HG03558 (cell line): ENCODE measurements at regions not wholly inside any gene's neighbourhood (a gene's known extent, or its start where the extent isn't known, plus 50 kb on each side); places are given as distances from the start of the nearest gene placed in this dataset.

ENCODE experiments used
- ATAC-seq: cut with Tn5 transposase; IDR thresholded peaks from one replicate; pipeline ENCODE4 v1.9.1; 2021; ENCODE audit warnings: moderate number of reproducible peaks; ENCODE audit not compliant: unreplicated experiment; ENCODE audit errors: extremely low read depth

DNA sequence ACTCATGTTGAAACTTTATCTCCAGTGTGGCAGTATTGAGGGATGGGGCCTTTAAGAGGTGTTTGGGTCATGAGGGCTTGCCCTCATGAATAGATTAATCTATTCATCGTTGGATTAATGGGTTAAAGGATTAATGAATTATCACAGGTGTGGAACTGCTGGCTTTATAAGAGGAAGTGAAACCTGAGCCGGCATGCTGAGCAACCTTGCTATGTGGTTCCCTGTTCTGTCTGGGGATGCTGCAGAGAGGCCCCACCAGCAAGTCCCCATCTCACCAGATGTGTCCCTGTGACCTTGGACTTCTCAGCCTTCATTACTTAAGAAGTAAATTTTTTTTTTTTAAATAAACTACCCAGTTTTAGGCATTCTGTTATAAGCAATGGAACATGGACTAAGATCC, 109.6 kb downstream of the DYRK2 start:
- ATAC-seq: peak; percentile 93

DNA sequence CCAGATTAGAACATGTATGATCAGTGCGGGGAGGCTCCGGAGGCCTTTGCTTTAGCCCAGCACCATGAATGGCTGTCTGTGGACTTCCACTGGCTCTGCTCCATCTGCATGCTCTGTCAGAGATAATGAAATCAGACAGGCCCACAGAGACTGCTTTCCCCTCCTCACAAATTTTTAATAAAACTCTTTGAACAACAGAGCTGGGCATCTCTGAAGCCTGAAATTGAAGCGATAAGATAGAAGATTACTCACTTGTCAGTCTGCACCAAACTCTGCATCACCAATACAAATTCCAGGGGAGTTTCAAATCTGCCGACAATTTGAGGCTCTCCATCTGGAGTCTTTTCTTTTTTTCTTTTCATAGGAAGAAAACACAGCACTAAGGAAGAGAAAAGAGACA, 110.0 kb downstream of the DYRK2 start:
- ATAC-seq: no peak

- ATAC-seq: no peak
Measured at GRCh38 chr12:67759829-67760228, 111.3 kb downstream of the DYRK2 start.

GRCh38 chr12:67760586-67761275, 112.2 kb downstream of the DYRK2 start:
- no peak for ATAC-seq

DNA sequence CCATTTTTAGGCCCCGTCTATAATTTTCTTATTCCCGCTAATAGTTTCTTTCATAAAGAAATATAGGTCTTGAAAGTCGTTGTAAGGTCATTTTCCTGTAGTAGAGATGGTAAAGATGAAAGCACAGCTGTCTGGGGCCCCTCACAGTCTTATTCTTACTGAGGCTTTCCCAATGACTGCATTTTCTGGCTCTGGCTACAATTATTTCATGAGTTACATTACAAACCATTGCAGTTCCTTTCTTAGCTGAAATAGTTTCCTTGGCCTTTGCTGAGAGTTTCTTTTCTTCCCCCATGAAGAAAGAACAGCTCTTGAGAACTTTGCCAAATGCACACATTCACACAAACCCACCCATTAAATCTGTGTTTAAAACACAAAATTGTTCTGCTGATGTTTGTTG, 113.0 kb downstream of the DYRK2 start:
- no peak for ATAC-seq

GRCh38 chr12:67764055-67764454, 115.5 kb downstream of the DYRK2 start:
- ATAC-seq: no peak

DNA sequence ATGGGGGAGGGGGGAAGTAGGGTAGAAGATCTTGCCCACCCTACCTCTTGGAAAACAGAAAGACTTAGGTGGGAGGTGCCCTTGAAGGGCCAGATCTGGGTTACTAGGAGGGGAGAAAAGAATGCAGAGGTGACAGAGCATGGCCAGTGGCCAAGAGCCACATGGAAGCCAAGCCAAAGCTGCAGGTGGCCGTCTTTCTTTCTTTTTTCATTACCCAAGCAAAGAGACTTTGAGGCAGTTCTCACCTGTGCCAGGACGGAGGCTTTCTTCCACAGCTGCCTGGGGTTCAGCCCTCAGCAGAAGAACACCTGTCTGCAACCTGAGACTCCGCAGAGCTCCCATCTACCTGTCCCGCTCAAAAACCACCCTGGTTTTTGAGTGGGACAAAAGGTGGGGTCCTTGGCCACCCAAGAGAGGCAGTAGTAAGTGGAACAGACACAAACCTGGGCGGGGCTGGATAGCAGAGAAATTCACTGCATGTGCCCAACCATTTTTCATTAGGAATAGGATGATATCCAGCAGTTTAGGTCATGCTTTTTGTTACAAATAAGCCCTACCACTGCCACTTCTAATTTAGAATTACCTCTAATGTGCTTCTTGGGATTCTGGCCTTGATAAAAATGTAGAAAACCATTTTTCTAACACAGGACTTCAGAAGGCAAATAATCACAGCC, 116.5 kb downstream of the DYRK2 start:
- ATAC-seq: no peak

DNA sequence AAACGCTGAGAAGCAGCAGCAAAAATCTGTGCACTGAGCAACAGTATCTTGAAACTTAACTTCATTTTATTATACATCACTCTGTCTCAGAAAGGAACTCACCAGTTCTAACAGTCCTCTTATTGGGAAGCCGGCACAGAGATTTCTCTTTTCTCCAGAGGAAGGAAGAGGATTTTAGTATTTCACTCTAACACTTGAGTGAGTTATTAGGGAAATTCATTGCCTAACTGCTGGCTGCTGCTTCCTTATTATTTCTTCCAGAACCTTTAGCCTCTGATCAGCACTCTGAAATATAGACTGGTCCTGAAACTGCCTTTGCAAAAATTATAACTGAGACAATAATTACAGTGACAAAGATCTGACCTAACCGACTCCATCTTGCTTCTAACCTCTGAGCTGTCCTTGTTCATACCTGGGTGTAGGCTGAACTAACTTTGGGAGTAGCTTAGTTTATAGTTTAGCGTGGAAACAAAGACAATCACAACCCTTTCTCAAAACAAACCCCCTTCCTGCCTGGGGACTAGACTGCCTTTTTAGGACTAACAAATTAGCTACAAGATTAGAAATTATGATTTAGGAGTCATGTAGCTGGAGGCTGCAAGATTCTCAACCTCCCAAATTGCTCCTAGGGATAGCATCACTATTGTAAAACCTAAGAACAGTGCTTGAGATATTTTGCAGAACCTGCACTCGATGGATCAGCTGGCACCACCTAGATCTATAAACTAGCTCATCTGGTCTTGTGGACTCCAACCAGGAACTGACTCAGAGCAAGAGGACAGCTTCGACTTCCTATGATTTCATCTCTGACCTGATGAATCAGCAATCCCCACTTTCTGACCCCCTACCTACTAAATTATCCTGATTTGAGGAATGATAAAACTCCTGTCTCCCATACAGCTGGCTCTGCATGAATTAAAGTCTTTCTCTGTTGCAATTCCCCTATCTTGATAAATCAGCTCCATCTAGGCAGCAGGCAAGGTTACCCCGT, 117.5 kb downstream of the DYRK2 start:
- ATAC-seq: no peak

- ATAC-seq: no peak
Measured at GRCh38 chr12:67772267-67773169, 124.0 kb downstream of the DYRK2 start.

GRCh38 chr12:67773896-67774295, 125.4 kb downstream of the DYRK2 start:
- ATAC-seq: no peak

- ATAC-seq: no peak
Measured at GRCh38 chr12:67774983-67775587, 126.5 kb downstream of the DYRK2 start.

GRCh38 chr12:67780580-67781084, 132.1 kb downstream of the DYRK2 start:
- no peak for ATAC-seq

GRCh38 chr12:67782573-67782972, 134.0 kb downstream of the DYRK2 start:
- ATAC-seq: no peak

DNA sequence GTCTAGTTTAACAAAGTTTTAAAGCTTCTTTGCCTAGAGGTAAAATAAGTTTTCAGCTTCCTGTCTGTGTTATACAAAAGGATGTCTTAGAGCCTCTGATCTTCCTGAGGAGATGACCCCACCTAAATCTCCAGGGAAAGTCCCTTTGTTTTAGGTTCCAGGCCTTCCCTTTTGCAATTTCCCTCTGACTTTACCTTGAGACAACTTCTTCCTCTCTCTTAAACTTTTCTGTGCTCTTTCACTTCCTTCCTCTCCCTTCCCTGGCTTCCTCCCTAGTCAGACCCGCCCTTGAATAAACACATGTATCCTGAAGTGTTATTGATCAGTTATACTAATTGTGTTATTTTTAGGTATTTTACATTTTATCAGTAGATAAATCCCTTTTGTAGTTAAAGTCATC, 134.8 kb downstream of the DYRK2 start:
- no peak for ATAC-seq

DNA sequence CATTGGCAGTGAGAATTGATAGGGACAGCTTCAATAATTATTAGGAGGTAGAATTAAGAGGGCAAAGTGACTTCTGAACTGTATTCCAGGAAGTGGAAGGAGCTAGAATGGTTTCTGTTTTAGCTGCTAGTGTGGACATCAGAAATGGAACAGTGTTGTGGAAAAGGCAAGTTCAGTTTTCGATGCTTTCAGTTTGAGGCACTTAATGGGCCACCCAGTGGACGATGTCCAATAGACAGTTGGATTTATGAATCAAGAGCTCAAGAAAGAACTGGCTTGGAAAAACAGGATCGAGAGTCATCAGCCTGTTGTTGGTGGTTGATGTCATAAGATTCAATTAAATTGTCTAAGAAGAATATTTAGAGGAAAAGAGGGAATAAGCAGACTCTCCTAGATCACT, 136.3 kb downstream of the DYRK2 start:
- ATAC-seq: no peak

DNA sequence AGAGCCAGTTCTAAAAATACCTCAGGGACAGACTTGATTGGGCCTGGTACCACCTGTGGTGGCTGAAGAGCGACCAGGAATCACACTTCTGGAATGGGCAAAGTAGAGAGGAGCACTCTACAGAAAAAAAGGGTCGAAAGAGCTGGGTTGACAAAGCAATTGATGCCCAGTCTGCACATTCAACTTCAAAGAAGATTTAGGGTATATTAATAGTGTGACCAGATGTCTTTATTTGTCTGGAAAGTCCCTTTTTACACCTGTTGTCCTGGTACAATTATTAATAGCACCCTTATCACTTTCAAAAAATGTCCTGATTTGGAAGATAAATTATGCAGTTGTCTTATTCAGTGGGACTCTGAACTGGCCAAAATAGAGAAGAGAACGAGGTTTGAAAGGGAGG, 137.5 kb downstream of the DYRK2 start:
- ATAC-seq: no peak

DNA sequence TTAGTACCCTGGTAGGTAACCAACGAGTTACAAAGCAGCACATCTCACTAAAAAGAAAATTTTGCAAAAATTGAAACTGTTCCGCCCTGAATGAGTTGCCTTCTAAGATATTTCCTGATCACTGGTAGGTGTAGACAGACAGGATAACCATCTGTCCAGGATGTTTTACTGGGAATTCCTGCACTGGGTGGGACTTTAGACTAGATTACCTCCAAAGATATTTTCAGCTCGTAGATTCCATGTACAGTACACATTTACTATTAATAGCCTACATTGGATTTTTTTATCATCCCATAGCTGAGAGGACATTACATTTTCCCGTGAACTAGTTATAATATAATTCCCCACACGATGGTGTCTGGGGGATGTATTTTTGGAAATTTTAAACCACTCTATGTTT, 139.6 kb downstream of the DYRK2 start:
- ATAC-seq: no peak

GRCh38 chr12:67789266-67789665, 140.7 kb downstream of the DYRK2 start:
- ATAC-seq: no peak

GRCh38 chr12:67790660-67791059, 142.1 kb downstream of the DYRK2 start:
- ATAC-seq: no peak
